ENCODE measurements at regions not wholly inside any gene's neighbourhood (a gene's known extent, or its start where the extent isn't known, plus 50 kb on each side); places are given as distances from the start of the nearest gene placed in this dataset.

GRCh38 chr4:177713454-177713853, 271.2 kb upstream of the AGA start:
- Histone ChIP-seq H3K27ac (ENCODE audit: low read length) (no peak overlapping the region), H3K4me2 (ENCODE audit: insufficient read depth, low read length) (no peak overlapping the region), H3K4me3 (ENCODE audit: low read depth in 1 of 2, low read length in 2 of 2) (no peak overlapping the region), H2AFZ (ENCODE audit: low read depth, low read length) (no peak overlapping the region), H3K9ac (ENCODE audit: low read depth, low read length) (no peak overlapping the region), H3K79me2 (ENCODE audit: insufficient read depth, low read length) (no peaks in the 10 kb centered on the region), H3K27me3 (ENCODE audit: insufficient read depth, low read length, poor library complexity) (peaks cover 3% of the 10 kb centered on the region), H3K9me3 (ENCODE audit: insufficient read depth, low read length, severe bottlenecking) (no peaks in the 10 kb centered on the region), H3K36me3 (ENCODE audit: insufficient read depth, low read length) (no peaks in the 10 kb centered on the region), H4K20me1 (ENCODE audit: insufficient read depth, low read length) (no peaks in the 10 kb centered on the region), H3K4me1 (ENCODE audit: insufficient read depth, low read length) (no peaks in the 10 kb centered on the region)
- TF ChIP-seq EZH2 (IDR thresholded peaks at IDR 0.05; ENCODE audit: borderline replicate concordance, low read depth, low read length, severe bottlenecking) (no peak), CTCF (IDR thresholded peaks at IDR 0.05; ENCODE audit: borderline replicate concordance, extremely low read depth, low read length, poor library complexity, severe bottlenecking) (no peak)
- no peak for DNase-seq
- no peak for ATAC-seq (ENCODE audit: insufficient read depth, low read depth)

- Histone ChIP-seq H3K9ac (ENCODE audit: low read depth, low read length) (no peak overlapping the region), H3K4me2 (ENCODE audit: insufficient read depth, low read length) (no peak overlapping the region), H3K4me3 (ENCODE audit: low read depth in 1 of 2, low read length in 2 of 2) (no peak overlapping the region), H4K20me1 (ENCODE audit: insufficient read depth, low read length) (no peaks in the 10 kb centered on the region), H3K27ac (ENCODE audit: low read length) (no peak overlapping the region), H3K9me3 (ENCODE audit: insufficient read depth, low read length, severe bottlenecking) (no peaks in the 10 kb centered on the region), H3K36me3 (ENCODE audit: insufficient read depth, low read length) (no peaks in the 10 kb centered on the region), H2AFZ (ENCODE audit: low read depth, low read length) (no peak overlapping the region), H3K79me2 (ENCODE audit: insufficient read depth, low read length) (no peaks in the 10 kb centered on the region), H3K4me1 (ENCODE audit: insufficient read depth, low read length) (no peaks in the 10 kb centered on the region), H3K27me3 (ENCODE audit: insufficient read depth, low read length, poor library complexity) (peaks cover 3% of the 10 kb centered on the region)
- no peak for TF ChIP-seq CTCF (IDR thresholded peaks at IDR 0.05; ENCODE audit: borderline replicate concordance, extremely low read depth, low read length, poor library complexity, severe bottlenecking)
- no peak for TF ChIP-seq EZH2 (IDR thresholded peaks at IDR 0.05; ENCODE audit: borderline replicate concordance, low read depth, low read length, severe bottlenecking)
- ATAC-seq (ENCODE audit: insufficient read depth, low read depth): no peak
- DNase-seq: no peak
Observed at GRCh38 chr4:177717407-177717806, 275.2 kb upstream of the AGA start.

- no peak overlapping the region for H3K4me2 ChIP-seq (ENCODE audit: insufficient read depth, low read length)
Observed at GRCh38 chr4:177718514-177718913, 276.3 kb upstream of the AGA start.

More at GRCh38 chr4:177718514-177718913, 276.3 kb upstream of the AGA start:
- Histone ChIP-seq H3K79me2 (ENCODE audit: insufficient read depth, low read length) (no peaks in the 10 kb centered on the region), H2AFZ (ENCODE audit: low read depth, low read length) (no peak overlapping the region), H4K20me1 (ENCODE audit: insufficient read depth, low read length) (no peaks in the 10 kb centered on the region), H3K36me3 (ENCODE audit: insufficient read depth, low read length) (no peaks in the 10 kb centered on the region), H3K4me3 (ENCODE audit: low read depth in 1 of 2, low read length in 2 of 2) (no peak overlapping the region), H3K27me3 (ENCODE audit: insufficient read depth, low read length, poor library complexity) (peaks cover 7% of the 10 kb centered on the region), H3K9ac (ENCODE audit: low read depth, low read length) (no peak overlapping the region), H3K9me3 (ENCODE audit: insufficient read depth, low read length, severe bottlenecking) (no peaks in the 10 kb centered on the region), H3K27ac (ENCODE audit: low read length) (no peak overlapping the region), H3K4me1 (ENCODE audit: insufficient read depth, low read length) (no peaks in the 10 kb centered on the region)
- DNase-seq (no peak), ATAC-seq (ENCODE audit: insufficient read depth, low read depth) (no peak)
- TF ChIP-seq CTCF (IDR thresholded peaks at IDR 0.05; ENCODE audit: borderline replicate concordance, extremely low read depth, low read length, poor library complexity, severe bottlenecking): no peak
- no peak for TF ChIP-seq EZH2 (IDR thresholded peaks at IDR 0.05; ENCODE audit: borderline replicate concordance, low read depth, low read length, severe bottlenecking)
